Nephron progenitor cell (in vitro differentiated cells): ENCODE measurements at regions not wholly inside any gene's neighbourhood (a gene's known extent, or its start where the extent isn't known, plus 50 kb on each side); places are given as distances from the start of the nearest gene placed in this dataset.
"Not testable (repeated sequence)": the region's sequence is repeated elsewhere in the genome, so short reads cannot be mapped to it uniquely, and the experiment has no call there.

Source experiments
- DNase-seq: peaks from one replicate; pipeline ENCODE4 v3.0.0; 2021
- H3K27ac Mint-ChIP-seq: 2 replicates; pipeline ENCODE4 v1.8.0; 2021; ENCODE audit warnings: mild to moderate bottlenecking, moderate library complexity, mixed read lengths
- H3K27me3 Mint-ChIP-seq: 2 replicates; pipeline ENCODE4 v1.8.0; 2021; ENCODE audit warnings: mild to moderate bottlenecking, low read depth, mixed read lengths; ENCODE audit not compliant: poor library complexity
- H3K36me3 Mint-ChIP-seq: 2 replicates; pipeline ENCODE4 v1.8.0; 2021; ENCODE audit warnings: low read depth, mixed read lengths
- H3K4me1 Mint-ChIP-seq: 2 replicates; pipeline ENCODE4 v1.8.0; 2021; ENCODE audit warnings: mixed read lengths
- H3K4me3 Mint-ChIP-seq: 2 replicates; pipeline ENCODE4 v1.8.0; 2021; ENCODE audit warnings: mild to moderate bottlenecking, moderate library complexity, mixed read lengths
- H3K9me3 Mint-ChIP-seq: 2 replicates; pipeline ENCODE4 v1.8.0; 2021; ENCODE audit warnings: mild to moderate bottlenecking, moderate library complexity, mixed read lengths
- CTCF ChIP-seq: fragments of 200-600 bp; sonication (generic); IDR thresholded peaks from 2 replicates; pipeline ENCODE4 v1.5.0; 2021; ENCODE audit warnings: antibody characterized with exemption

- peak overlapping the region; percentile 79 for H3K27ac Mint-ChIP-seq
- H3K36me3 Mint-ChIP-seq = no peaks in the 10 kb centered on the region
- H3K4me3 Mint-ChIP-seq = no peak overlapping the region
- no peak for DNase-seq
- no peaks in the 10 kb centered on the region for H3K9me3 Mint-ChIP-seq
- peaks cover 13% of the 10 kb centered on the region for H3K27me3 Mint-ChIP-seq
- H3K4me1 Mint-ChIP-seq = peaks cover 14% of the 10 kb centered on the region
- TF ChIP-seq CTCF = no peak
Measured at GRCh38 chr17:31798205-31798724, 60.8 kb downstream of the COPRS start.

GRCh38 chr17:31795941-31796340, 63.1 kb downstream of the COPRS start:
- DNase-seq, H3K9me3 Mint-ChIP-seq, H3K27ac Mint-ChIP-seq, H3K36me3 Mint-ChIP-seq, H3K4me3 Mint-ChIP-seq: not testable (repeated sequence)
- Mint-ChIP-seq H3K27me3 (peaks cover 18% of the 10 kb centered on the region), H3K4me1 (peaks cover 14% of the 10 kb centered on the region)

GRCh38 chr17:31794111-31794510, 64.9 kb downstream of the COPRS start:
- no peak for DNase-seq
- Mint-ChIP-seq H3K9me3 (no peaks in the 10 kb centered on the region), H3K27ac (no peak overlapping the region), H3K4me3 (no peak overlapping the region), H3K36me3 (no peaks in the 10 kb centered on the region), H3K27me3 (peaks cover 16% of the 10 kb centered on the region), H3K4me1 (peaks cover 14% of the 10 kb centered on the region)
- TF ChIP-seq CTCF = no peak

- peaks cover 15% of the 10 kb centered on the region for H3K4me1 Mint-ChIP-seq
- H3K4me3 Mint-ChIP-seq, DNase-seq, H3K36me3 Mint-ChIP-seq, H3K9me3 Mint-ChIP-seq, H3K27ac Mint-ChIP-seq: not testable (repeated sequence)
- peaks cover 16% of the 10 kb centered on the region for H3K27me3 Mint-ChIP-seq
Measured at GRCh38 chr17:31793634-31794033, 65.4 kb downstream of the COPRS start.

- Mint-ChIP-seq H3K4me1 (peaks cover 16% of the 10 kb centered on the region), H3K4me3 (no peak overlapping the region), H3K9me3 (no peaks in the 10 kb centered on the region), H3K36me3 (no peaks in the 10 kb centered on the region), H3K27ac (no peak overlapping the region), H3K27me3 (peaks cover 16% of the 10 kb centered on the region)
- TF ChIP-seq CTCF = no peak
- no peak for DNase-seq
Measured at GRCh38 chr17:31792007-31792585, 66.9 kb downstream of the COPRS start.

- no peak for DNase-seq
- Mint-ChIP-seq H3K4me1 (peaks cover 10% of the 10 kb centered on the region), H3K36me3 (no peaks in the 10 kb centered on the region), H3K9me3 (peaks cover 3% of the 10 kb centered on the region), H3K27ac (no peak overlapping the region), H3K4me3 (no peak overlapping the region), H3K27me3 (peaks cover 23% of the 10 kb centered on the region)
- no peak for TF ChIP-seq CTCF
Measured at GRCh38 chr17:31789707-31790505, 69.1 kb downstream of the COPRS start.
